ENCODE measurements at regions not wholly inside any gene's neighbourhood (a gene's known extent, or its start where the extent isn't known, plus 50 kb on each side); places are given as distances from the start of the nearest gene placed in this dataset.

DNA sequence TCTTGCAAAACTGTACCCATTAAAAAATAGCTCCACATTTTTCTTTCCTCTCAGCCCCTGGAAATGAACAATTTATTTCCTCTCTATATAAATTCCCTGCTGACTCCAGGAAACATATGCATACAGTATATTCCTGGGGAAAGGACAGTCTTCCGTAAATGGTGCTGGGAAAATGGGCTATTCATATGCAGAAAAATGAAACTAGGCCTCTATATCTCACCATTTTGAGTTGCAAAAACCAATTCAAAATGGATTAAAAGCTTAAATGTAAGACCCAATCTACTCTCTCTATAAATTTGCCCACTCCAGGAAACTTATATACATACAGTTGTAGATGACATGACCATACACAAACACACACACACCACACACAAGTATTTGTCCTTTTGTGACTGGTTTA is 85.9 kb upstream of the GPR149 start:
- no peak overlapping the region for H3K27ac Mint-ChIP-seq
- H3K27me3 Mint-ChIP-seq (ENCODE audit: insufficient read depth), result no peaks in the 10 kb centered on the region
- peaks cover 53% of the 10 kb centered on the region for H3K9me3 Mint-ChIP-seq
- no peak overlapping the region for H3K4me3 Mint-ChIP-seq
- H3K4me1 Mint-ChIP-seq (ENCODE audit: low read depth), result no peaks in the 10 kb centered on the region
- TF ChIP-seq, protein P1, sequence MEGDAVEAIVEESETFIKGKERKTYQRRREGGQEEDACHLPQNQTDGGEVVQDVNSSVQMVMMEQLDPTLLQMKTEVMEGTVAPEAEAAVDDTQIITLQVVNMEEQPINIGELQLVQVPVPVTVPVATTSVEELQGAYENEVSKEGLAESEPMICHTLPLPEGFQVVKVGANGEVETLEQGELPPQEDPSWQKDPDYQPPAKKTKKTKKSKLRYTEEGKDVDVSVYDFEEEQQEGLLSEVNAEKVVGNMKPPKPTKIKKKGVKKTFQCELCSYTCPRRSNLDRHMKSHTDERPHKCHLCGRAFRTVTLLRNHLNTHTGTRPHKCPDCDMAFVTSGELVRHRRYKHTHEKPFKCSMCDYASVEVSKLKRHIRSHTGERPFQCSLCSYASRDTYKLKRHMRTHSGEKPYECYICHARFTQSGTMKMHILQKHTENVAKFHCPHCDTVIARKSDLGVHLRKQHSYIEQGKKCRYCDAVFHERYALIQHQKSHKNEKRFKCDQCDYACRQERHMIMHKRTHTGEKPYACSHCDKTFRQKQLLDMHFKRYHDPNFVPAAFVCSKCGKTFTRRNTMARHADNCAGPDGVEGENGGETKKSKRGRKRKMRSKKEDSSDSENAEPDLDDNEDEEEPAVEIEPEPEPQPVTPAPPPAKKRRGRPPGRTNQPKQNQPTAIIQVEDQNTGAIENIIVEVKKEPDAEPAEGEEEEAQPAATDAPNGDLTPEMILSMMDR (IDR thresholded peaks at IDR 0.05), result no peak
- no peaks in the 10 kb centered on the region; the same call in 1 of the 2 replicates for H3K36me3 Mint-ChIP-seq (ENCODE audit: low read depth)
- no peak for DNase-seq

DNA sequence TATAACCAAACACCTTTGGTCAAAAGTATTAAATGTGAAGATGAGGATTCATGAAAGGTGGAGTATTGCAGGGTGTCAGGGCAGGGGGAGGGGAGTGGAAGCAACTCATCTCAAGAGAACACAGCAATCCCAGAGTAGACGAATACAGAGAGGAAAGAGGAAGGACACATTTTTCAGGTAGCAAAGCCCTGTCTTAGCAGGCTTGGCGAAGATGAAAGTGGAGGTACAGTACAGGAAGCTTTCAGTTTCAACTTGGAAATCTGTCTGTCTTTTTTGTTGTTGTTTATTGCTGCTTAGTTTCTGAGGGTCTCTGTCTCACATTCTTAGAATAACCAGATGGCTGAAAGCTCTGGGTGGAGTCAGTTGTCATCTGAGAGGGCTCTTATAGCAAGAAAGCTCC is 80.8 kb upstream of the GPR149 start:
- no peaks in the 10 kb centered on the region for H3K36me3 Mint-ChIP-seq (ENCODE audit: low read depth)
- H3K9me3 Mint-ChIP-seq, result peaks cover 39% of the 10 kb centered on the region

DNA sequence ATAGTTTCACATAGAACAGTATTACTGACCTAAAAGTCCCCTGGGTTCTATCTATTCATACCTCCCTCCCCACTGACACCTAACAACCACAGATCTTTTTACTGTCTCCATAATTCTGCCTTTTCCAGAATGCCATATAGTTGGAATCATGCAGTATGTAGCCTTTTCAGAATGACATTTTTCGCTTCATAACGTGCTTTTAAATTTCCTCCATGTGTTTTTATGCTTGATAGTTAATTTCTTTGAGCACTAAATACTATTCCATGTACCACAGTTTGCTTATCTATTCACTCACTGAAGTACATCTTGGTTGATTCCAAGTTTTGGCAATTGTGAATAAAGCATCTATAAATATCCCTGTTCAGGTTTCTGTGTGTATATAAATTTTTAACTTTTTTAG is 77.7 kb upstream of the GPR149 start:
- Mint-ChIP-seq H3K27me3 (ENCODE audit: insufficient read depth) (no peaks in the 10 kb centered on the region), H3K4me3 (no peak overlapping the region), H3K9me3 (peaks cover 30% of the 10 kb centered on the region; the same call in 1 of the 2 replicates), H3K27ac (no peak overlapping the region), H3K4me1 (ENCODE audit: low read depth) (no peaks in the 10 kb centered on the region), H3K36me3 (ENCODE audit: low read depth) (no peaks in the 10 kb centered on the region)
- no peak for DNase-seq
- TF ChIP-seq, protein P1 (IDR thresholded peaks at IDR 0.05), result no peak

More for the DNA sequence above, 80.8 kb upstream of the GPR149 start:
- Mint-ChIP-seq H3K4me3 (no peak overlapping the region), H3K4me1 (ENCODE audit: low read depth) (no peaks in the 10 kb centered on the region), H3K27me3 (ENCODE audit: insufficient read depth) (no peaks in the 10 kb centered on the region), H3K27ac (no peak overlapping the region)
- TF ChIP-seq, protein P1 (IDR thresholded peaks at IDR 0.05), result no peak
- no peak for DNase-seq

DNA sequence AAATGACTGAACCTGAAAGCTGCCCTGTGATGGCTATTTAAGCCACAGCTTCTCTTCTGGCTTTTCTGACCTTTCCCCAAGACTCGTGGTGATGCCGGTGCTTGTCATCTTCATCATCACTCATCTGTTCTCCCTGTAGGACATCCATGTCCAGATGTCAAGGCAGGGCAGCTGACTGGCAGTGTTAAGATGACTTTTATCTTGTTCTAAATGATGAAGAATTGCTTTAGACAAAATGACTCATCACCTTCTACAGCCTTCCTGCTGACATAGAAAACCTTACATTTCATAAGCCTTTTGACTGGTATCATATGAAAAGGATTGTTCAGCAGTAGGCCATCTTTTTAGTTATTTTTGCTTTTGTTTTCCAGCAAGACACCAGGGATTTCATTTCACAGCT is 67.0 kb upstream of the GPR149 start:
- Mint-ChIP-seq H3K27me3 (ENCODE audit: insufficient read depth) (no peaks in the 10 kb centered on the region), H3K36me3 (ENCODE audit: low read depth) (no peaks in the 10 kb centered on the region), H3K4me3 (no peak overlapping the region), H3K27ac (no peak overlapping the region), H3K9me3 (peaks cover 45% of the 10 kb centered on the region), H3K4me1 (ENCODE audit: low read depth) (no peaks in the 10 kb centered on the region)
- no peak for DNase-seq
- TF ChIP-seq, protein P1 (IDR thresholded peaks at IDR 0.05), result no peak

DNA sequence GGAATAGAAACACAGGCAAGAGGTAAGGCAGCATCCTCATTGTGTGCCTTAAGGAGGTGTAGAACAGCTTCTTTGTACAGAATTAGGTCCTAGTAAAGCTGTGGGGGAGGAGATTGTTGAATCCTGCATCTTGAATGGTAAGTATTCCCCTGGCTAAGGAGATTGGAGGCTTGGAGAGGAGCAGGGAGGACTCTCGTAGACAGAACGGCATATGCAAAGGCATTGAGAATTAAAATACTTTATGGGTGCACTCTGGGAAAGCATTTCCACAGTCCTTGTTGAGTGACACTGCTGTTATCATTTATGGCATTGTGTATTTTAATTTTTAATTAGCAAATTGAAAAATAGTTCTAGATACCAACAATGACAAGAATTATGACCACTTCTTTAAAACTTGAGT is 66.5 kb upstream of the GPR149 start:
- DNase-seq, result no peak
- peaks cover 44% of the 10 kb centered on the region for H3K9me3 Mint-ChIP-seq
- TF ChIP-seq, protein P1 (IDR thresholded peaks at IDR 0.05), result no peak
- no peak overlapping the region for H3K27ac Mint-ChIP-seq
- H3K4me1 Mint-ChIP-seq (ENCODE audit: low read depth), result no peaks in the 10 kb centered on the region
- no peak overlapping the region for H3K4me3 Mint-ChIP-seq
- no peaks in the 10 kb centered on the region for H3K27me3 Mint-ChIP-seq (ENCODE audit: insufficient read depth)
- no peaks in the 10 kb centered on the region for H3K36me3 Mint-ChIP-seq (ENCODE audit: low read depth)

DNA sequence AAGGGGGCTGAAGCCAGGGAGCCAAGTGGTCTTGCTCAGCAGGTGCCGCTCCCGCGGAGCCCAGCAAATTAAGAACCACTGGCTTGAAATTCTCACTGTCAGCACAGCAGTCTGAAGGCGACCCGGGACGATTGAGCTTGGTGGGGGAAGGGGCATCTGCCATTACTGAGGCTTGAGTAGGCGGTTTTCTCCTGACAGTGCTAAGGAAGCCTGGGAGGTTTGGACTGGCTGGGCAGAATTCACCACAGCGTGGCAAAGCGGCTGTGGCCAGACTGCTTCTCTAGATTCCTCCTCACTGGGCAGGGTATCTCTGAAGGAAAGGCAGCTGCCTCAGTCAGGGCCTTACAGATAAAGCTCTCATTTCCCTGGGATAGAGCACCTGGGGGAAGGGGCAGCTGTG is 57.0 kb upstream of the GPR149 start:
- Mint-ChIP-seq H3K27ac (no peak overlapping the region), H3K4me3 (no peak overlapping the region), H3K27me3 (ENCODE audit: insufficient read depth) (no peaks in the 10 kb centered on the region; the same call in 1 of the 2 replicates), H3K36me3 (ENCODE audit: low read depth) (no peaks in the 10 kb centered on the region), H3K9me3 (peaks cover 63% of the 10 kb centered on the region), H3K4me1 (ENCODE audit: low read depth) (no peaks in the 10 kb centered on the region)
- TF ChIP-seq, protein P1 (IDR thresholded peaks at IDR 0.05), result no peak
- no peak for DNase-seq

Data from HFFc6 (cell line).